Peyer's patch (tissue), 4 donors: ENCODE measurements at regions not wholly inside any gene's neighbourhood (a gene's known extent, or its start where the extent isn't known, plus 50 kb on each side); places are given as distances from the start of the nearest gene placed in this dataset.

Experiments
- DNase-seq, 3 donors: peaks; one replicate each; pipeline ENCODE4 v3.0.0-alpha.2; 2017 to 2019
- H3K27ac ChIP-seq, 4 donors: fragments of 200-600 bp; sonication (generic); one replicate each; pipeline ENCODE4 v1.5.1; 2016 to 2019
- H3K27me3 ChIP-seq, 2 donors: fragments of 200-600 bp; sonication (generic); one replicate each; pipeline ENCODE4 v1.5.1; 2019
- H3K36me3 ChIP-seq, 3 donors: fragments of 200-600 bp; sonication (generic); one replicate each; pipeline ENCODE4 v1.5.1; 2016 to 2019
- H3K4me1 ChIP-seq, 4 donors: fragments of 200-600 bp; sonication (generic); one replicate each; pipeline ENCODE4 v1.5.1; 2016 to 2019
- H3K4me3 ChIP-seq, 4 donors: fragments of 200-600 bp; sonication (generic); 1 replicate in 3 of 4; 2 replicates in 1 of 4; pipeline ENCODE4 v1.5.1; 2016 to 2019; ENCODE audit warnings: mild to moderate bottlenecking in 1 of 4
- H3K9me3 ChIP-seq, 4 donors: fragments of 200-600 bp; sonication (generic); one replicate each; pipeline ENCODE4 v1.5.1; 2016 to 2019; ENCODE audit warnings: mild to moderate bottlenecking in 1 of 4
- CTCF ChIP-seq, 6 experiments: fragments of 450-650 bp in 4 of 6; fragments of 200-600 bp in 2 of 6; sonication (generic) in 1 of 6; IDR thresholded peaks; one replicate each; pipeline ENCODE4 v1.5.1; 2017 to 2019; ENCODE audit warnings: antibody characterized with exemption in 6 of 6, mild to moderate bottlenecking in 3 of 6, moderate library complexity in 1 of 6
- POLR2A ChIP-seq, 2 donors: fragments of 450-650 bp; IDR thresholded peaks; one replicate each; pipeline ENCODE4 v1.5.1; 2017; ENCODE audit warnings: antibody characterized with exemption in 2 of 2, mild to moderate bottlenecking in 2 of 2, moderate library complexity in 2 of 2

- DNase-seq = no peak
- Histone ChIP-seq H3K27me3 (no peaks in the 10 kb centered on the region), H3K9me3 (peaks cover 0 to 6% (median 0%) of the 10 kb centered on the region in 4 donors), H3K27ac (no peak overlapping the region), H3K4me1 (no peaks in the 10 kb centered on the region), H3K36me3 (no peaks in the 10 kb centered on the region), H3K4me3 (no peak overlapping the region)
- TF ChIP-seq CTCF (IDR thresholded peaks at IDR 0.05) = no peak
- no peak for TF ChIP-seq POLR2A (IDR thresholded peaks at IDR 0.05)
Observed at GRCh38 chr10:3433988-3434387, 261.4 kb upstream of the PITRM1 start.

GRCh38 chr10:3433131-3433530, 260.5 kb upstream of the PITRM1 start:
- TF ChIP-seq CTCF (IDR thresholded peaks at IDR 0.05) (no peak), POLR2A (IDR thresholded peaks at IDR 0.05) (no peak)
- DNase-seq = no peak
- H3K9me3 ChIP-seq = no peaks in the 10 kb centered on the region
- no peak overlapping the region for H3K27ac ChIP-seq
- no peaks in the 10 kb centered on the region for H3K4me1 ChIP-seq
- H3K27me3 ChIP-seq = no peaks in the 10 kb centered on the region
- no peak overlapping the region for H3K4me3 ChIP-seq
- no peaks in the 10 kb centered on the region for H3K36me3 ChIP-seq

- Histone ChIP-seq H3K4me1 (no peaks in the 10 kb centered on the region), H3K36me3 (no peaks in the 10 kb centered on the region), H3K4me3 (no peak overlapping the region), H3K9me3 (no peaks in the 10 kb centered on the region), H3K27ac (no peak overlapping the region), H3K27me3 (no peaks in the 10 kb centered on the region)
- DNase-seq = no peak
- no peak for TF ChIP-seq CTCF (IDR thresholded peaks at IDR 0.05)
- no peak for TF ChIP-seq POLR2A (IDR thresholded peaks at IDR 0.05)
Observed at GRCh38 chr10:3432081-3432825, 259.7 kb upstream of the PITRM1 start.

- no peak for TF ChIP-seq CTCF (IDR thresholded peaks at IDR 0.05)
- no peak for TF ChIP-seq POLR2A (IDR thresholded peaks at IDR 0.05)
- Histone ChIP-seq H3K9me3 (no peaks in the 10 kb centered on the region), H3K27me3 (no peaks in the 10 kb centered on the region), H3K4me1 (peaks cover 0 to 14% (median 0%) of the 10 kb centered on the region in 4 donors), H3K4me3 (no peak overlapping the region), H3K27ac (no peak overlapping the region), H3K36me3 (no peaks in the 10 kb centered on the region)
- DNase-seq = no peak
Observed at GRCh38 chr10:3430501-3430900, 257.9 kb upstream of the PITRM1 start.

GRCh38 chr10:3429676-3430075, 257.1 kb upstream of the PITRM1 start:
- no peak for DNase-seq
- no peaks in the 10 kb centered on the region for H3K27me3 ChIP-seq
- H3K36me3 ChIP-seq = no peaks in the 10 kb centered on the region
- H3K4me1 ChIP-seq = peaks cover 0 to 18% (median 0%) of the 10 kb centered on the region in 4 donors
- H3K9me3 ChIP-seq = no peaks in the 10 kb centered on the region
- H3K4me3 ChIP-seq = no peak overlapping the region
- no peak for TF ChIP-seq POLR2A (IDR thresholded peaks at IDR 0.05)
- no peak for TF ChIP-seq CTCF (IDR thresholded peaks at IDR 0.05)
- H3K27ac ChIP-seq = no peak overlapping the region
